SK-N-SH treated with all-trans-retinoic acid at 6 μM for 48 hours (cell line): ENCODE measurements at regions not wholly inside any gene's neighbourhood (a gene's known extent, or its start where the extent isn't known, plus 50 kb on each side); places are given as distances from the start of the nearest gene placed in this dataset.

Experiments
- ATAC-seq: fragments of 200-7000 bp; cut with Tn5 transposase; 3 replicates; pipeline ENCODE4 v1.9.1; 2020; ENCODE audit warnings: mild to moderate bottlenecking, moderate library complexity
- ARNTL ChIP-seq: fragments of 450-650 bp; formaldehyde crosslinking; IDR thresholded peaks from 2 replicates; pipeline ENCODE4 v1.5.0; 2020; ENCODE audit warnings: low read depth, mild to moderate bottlenecking, moderate library complexity, borderline replicate concordance
- BACH2 ChIP-seq: fragments of 250-450 bp; sonication (Bioruptor Pico); IDR thresholded peaks from 2 replicates; pipeline ENCODE4 v1.9.0; 2021; ENCODE audit warnings: mild to moderate bottlenecking, borderline replicate concordance
- CREB5 ChIP-seq: fragments of 250-450 bp; sonication (Bioruptor Pico); IDR thresholded peaks from 2 replicates; pipeline ENCODE4 v1.5.1; 2020; ENCODE audit warnings: low read depth, mild to moderate bottlenecking, moderate library complexity
- CSDC2 ChIP-seq: fragments of 250-450 bp; sonication (Bioruptor Pico); IDR thresholded peaks from 2 replicates; pipeline ENCODE4 v1.5.0; 2020; ENCODE audit warnings: mild to moderate bottlenecking, moderate library complexity
- ESRRG ChIP-seq: fragments of 250-450 bp; sonication (Bioruptor Pico); IDR thresholded peaks from 2 replicates; pipeline ENCODE4 v1.6.1; 2021; ENCODE audit warnings: mild to moderate bottlenecking
- GLIS3 ChIP-seq: fragments of 250-450 bp; sonication (Bioruptor Pico); IDR thresholded peaks from 2 replicates; pipeline ENCODE4 v1.5.0; 2020; ENCODE audit warnings: mild to moderate bottlenecking, moderate library complexity
- ISL1 ChIP-seq: fragments of 250-450 bp; sonication (Bioruptor Pico); IDR thresholded peaks from 2 replicates; pipeline ENCODE4 v2.1.2; 2022; ENCODE audit warnings: mild to moderate bottlenecking, moderate library complexity
- OSR1 ChIP-seq: fragments of 250-450 bp; sonication (Bioruptor Pico); IDR thresholded peaks from 2 replicates; pipeline ENCODE4 v1.8.0; 2022; ENCODE audit warnings: moderate library complexity, mild to moderate bottlenecking, inconsistent platforms
- POU6F1 ChIP-seq: fragments of 250-450 bp; sonication (Bioruptor Pico); IDR thresholded peaks from 2 replicates; pipeline ENCODE4 v1.8.0; 2021; ENCODE audit warnings: low read depth, mild to moderate bottlenecking, moderate library complexity, borderline replicate concordance
- PPARA ChIP-seq: fragments of 250-450 bp; sonication (Bioruptor Pico); IDR thresholded peaks from 2 replicates; pipeline ENCODE4 v1.5.0; 2020; ENCODE audit warnings: mild to moderate bottlenecking, borderline replicate concordance
- RARB ChIP-seq: fragments of 250-450 bp; sonication (Bioruptor Pico); IDR thresholded peaks from 2 replicates; pipeline ENCODE4 v1.8.0; 2021; ENCODE audit warnings: mild to moderate bottlenecking, moderate library complexity
- SNAI2 ChIP-seq: fragments of 250-450 bp; sonication (Bioruptor Pico); IDR thresholded peaks from 2 replicates; pipeline ENCODE4 v1.5.0; 2020; ENCODE audit warnings: mild to moderate bottlenecking, moderate library complexity
- TCF4 ChIP-seq: fragments of 250-450 bp; sonication (Bioruptor Pico); IDR thresholded peaks from 2 replicates; pipeline ENCODE4 v1.8.0; 2021; ENCODE audit warnings: mild to moderate bottlenecking, moderate library complexity, borderline replicate concordance
- TOX ChIP-seq: fragments of 250-450 bp; sonication (Bioruptor Pico); IDR thresholded peaks from 2 replicates; pipeline ENCODE4 v1.8.0; 2021; ENCODE audit warnings: mild to moderate bottlenecking, moderate library complexity, borderline replicate concordance
- ZC3H10 ChIP-seq: fragments of 250-450 bp; sonication (Bioruptor Pico); IDR thresholded peaks from 2 replicates; pipeline ENCODE4 v1.5.1; 2021; ENCODE audit warnings: mild to moderate bottlenecking, moderate library complexity
- ZFP3 ChIP-seq: fragments of 250-450 bp; sonication (Bioruptor Pico); IDR thresholded peaks from 2 replicates; pipeline ENCODE4 v1.5.0; 2020; ENCODE audit warnings: mild to moderate bottlenecking, moderate library complexity
- ZFP30 ChIP-seq: fragments of 450-650 bp; formaldehyde crosslinking; IDR thresholded peaks from 2 replicates; pipeline ENCODE4 v1.5.0; 2022; ENCODE audit warnings: mild to moderate bottlenecking, moderate library complexity
- ZNF565 ChIP-seq: fragments of 450-650 bp; formaldehyde crosslinking; conservative IDR thresholded peaks from 2 replicates; pipeline ENCODE4 v1.5.0; 2020; ENCODE audit warnings: low read depth, mild to moderate bottlenecking, moderate library complexity
- ZNF70 ChIP-seq: fragments of 450-650 bp; formaldehyde crosslinking; IDR thresholded peaks from 2 replicates; pipeline ENCODE4 v1.5.0; 2020; ENCODE audit warnings: mild to moderate bottlenecking, moderate library complexity
- ZNF8 ChIP-seq: fragments of 450-650 bp; formaldehyde crosslinking; IDR thresholded peaks from 2 replicates; pipeline ENCODE4 v1.5.0; 2020; ENCODE audit warnings: mild to moderate bottlenecking, moderate library complexity
- TF ChIP-seq, protein P1 (sequence below): fragments of 250-450 bp; sonication (Bioruptor Pico); IDR thresholded peaks from 2 replicates; pipeline ENCODE4 v1.5.1; 2021; ENCODE audit warnings: mild to moderate bottlenecking, moderate library complexity
- TF ChIP-seq, protein P2 (sequence below): fragments of 250-450 bp; sonication (Bioruptor Pico); IDR thresholded peaks from 2 replicates; pipeline ENCODE4 v1.5.0; 2020; ENCODE audit warnings: mild to moderate bottlenecking, moderate library complexity
- TF ChIP-seq, protein P3 (sequence below): fragments of 250-450 bp; sonication (Bioruptor Pico); IDR thresholded peaks from 2 replicates; pipeline ENCODE4 v1.8.0; 2020; ENCODE audit warnings: mild to moderate bottlenecking, moderate library complexity, borderline replicate concordance

DNA sequence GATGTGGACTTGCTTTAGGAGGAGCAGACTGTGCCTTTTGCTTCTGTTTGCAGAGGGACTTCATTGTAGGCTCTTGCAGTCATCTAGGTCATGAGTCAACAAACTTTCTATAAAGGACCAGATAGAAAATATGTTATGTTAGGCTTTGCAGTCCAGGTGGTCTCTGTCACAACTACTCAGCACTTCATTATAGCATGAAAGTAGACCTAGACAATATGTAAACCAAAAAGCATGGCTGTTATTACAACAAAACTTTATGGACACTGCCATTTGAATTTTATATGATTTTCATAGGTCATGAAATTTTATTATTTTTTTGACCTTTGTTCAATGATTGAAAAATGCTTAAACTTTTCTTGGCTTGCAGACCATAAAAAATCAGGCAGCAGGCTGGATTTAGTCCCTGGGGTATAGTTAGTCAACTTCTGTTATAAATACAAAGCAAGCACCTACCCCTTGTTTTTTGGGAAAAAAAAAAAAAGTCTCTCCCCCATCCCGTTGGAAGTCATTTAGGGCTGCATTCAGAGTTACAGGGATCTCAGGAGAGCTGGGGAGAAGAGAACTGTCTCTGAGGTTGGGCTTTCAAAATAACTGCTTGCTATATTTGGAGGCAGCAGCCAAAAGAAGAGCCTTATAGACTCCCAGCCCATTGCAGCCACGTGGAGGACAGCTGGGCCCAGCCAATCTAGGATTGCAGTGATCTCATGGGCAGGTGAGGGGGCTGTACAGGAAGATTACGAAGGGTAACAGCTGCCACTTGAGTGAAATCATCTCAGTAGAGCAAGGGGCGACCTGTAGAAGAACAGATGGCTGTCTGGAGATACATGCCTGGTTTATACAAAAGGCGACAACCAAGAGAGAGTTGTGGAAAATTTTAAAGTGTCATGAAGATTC lies 136.6 kb upstream of the TNC start:
- ATAC-seq: no peak
- TF ChIP-seq ZNF70 (CRISPR knock-in tag): no peak
- no peak for TF ChIP-seq ZFP3 (CRISPR knock-in tag)
- TF ChIP-seq ARNTL (CRISPR knock-in tag): no peak
- TF ChIP-seq RARB (CRISPR knock-in tag): no peak

DNA sequence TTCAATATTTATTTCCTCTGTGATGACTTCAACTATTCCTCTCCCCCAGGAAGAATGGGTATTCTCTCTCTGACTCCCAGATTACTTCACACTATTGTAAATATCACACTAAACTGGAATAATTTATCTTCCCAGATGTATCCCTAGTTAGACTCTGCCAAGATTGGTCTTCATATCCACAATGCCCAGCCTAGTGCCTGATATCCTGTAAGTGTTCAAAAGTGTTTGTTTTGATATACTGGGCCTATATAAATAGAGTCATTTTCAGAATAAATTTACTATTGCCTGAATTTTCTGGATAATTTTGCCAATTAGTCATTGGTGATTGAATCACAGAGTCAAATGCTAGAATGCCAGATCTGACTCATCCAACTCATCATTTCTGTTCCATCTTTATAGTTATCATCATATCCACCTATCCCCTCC lies 143.7 kb upstream of the TNC start:
- ATAC-seq: peak; percentile 7; the same call in 1 of the 3 replicates
- TF ChIP-seq ISL1 (CRISPR knock-in tag) (no peak), BACH2 (CRISPR knock-in tag) (no peak), ZNF70 (CRISPR knock-in tag) (no peak)
- TF ChIP-seq, protein P1, sequence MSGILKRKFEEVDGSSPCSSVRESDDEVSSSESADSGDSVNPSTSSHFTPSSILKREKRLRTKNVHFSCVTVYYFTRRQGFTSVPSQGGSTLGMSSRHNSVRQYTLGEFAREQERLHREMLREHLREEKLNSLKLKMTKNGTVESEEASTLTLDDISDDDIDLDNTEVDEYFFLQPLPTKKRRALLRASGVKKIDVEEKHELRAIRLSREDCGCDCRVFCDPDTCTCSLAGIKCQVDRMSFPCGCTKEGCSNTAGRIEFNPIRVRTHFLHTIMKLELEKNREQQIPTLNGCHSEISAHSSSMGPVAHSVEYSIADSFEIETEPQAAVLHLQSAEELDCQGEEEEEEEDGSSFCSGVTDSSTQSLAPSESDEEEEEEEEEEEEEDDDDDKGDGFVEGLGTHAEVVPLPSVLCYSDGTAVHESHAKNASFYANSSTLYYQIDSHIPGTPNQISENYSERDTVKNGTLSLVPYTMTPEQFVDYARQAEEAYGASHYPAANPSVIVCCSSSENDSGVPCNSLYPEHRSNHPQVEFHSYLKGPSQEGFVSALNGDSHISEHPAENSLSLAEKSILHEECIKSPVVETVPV (CRISPR knock-in tag): no peak

- peak; percentile 92 for ATAC-seq
- TF ChIP-seq ZNF70 (CRISPR knock-in tag): no peak
- TF ChIP-seq ARNTL (CRISPR knock-in tag): 0 out of 2 replicates have a peak, but pooled peaks have one; percentile 57
- TF ChIP-seq POU6F1 (CRISPR knock-in tag): no peak
- TF ChIP-seq, protein P2, sequence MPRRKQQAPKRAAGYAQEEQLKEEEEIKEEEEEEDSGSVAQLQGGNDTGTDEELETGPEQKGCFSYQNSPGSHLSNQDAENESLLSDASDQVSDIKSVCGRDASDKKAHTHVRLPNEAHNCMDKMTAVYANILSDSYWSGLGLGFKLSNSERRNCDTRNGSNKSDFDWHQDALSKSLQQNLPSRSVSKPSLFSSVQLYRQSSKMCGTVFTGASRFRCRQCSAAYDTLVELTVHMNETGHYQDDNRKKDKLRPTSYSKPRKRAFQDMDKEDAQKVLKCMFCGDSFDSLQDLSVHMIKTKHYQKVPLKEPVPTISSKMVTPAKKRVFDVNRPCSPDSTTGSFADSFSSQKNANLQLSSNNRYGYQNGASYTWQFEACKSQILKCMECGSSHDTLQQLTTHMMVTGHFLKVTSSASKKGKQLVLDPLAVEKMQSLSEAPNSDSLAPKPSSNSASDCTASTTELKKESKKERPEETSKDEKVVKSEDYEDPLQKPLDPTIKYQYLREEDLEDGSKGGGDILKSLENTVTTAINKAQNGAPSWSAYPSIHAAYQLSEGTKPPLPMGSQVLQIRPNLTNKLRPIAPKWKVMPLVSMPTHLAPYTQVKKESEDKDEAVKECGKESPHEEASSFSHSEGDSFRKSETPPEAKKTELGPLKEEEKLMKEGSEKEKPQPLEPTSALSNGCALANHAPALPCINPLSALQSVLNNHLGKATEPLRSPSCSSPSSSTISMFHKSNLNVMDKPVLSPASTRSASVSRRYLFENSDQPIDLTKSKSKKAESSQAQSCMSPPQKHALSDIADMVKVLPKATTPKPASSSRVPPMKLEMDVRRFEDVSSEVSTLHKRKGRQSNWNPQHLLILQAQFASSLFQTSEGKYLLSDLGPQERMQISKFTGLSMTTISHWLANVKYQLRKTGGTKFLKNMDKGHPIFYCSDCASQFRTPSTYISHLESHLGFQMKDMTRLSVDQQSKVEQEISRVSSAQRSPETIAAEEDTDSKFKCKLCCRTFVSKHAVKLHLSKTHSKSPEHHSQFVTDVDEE (CRISPR knock-in tag): peak; percentile 98
- 0 out of 2 replicates have a peak, but pooled peaks have one; percentile 22 for TF ChIP-seq CSDC2 (CRISPR knock-in tag)
- no peak for TF ChIP-seq RARB (CRISPR knock-in tag)
- TF ChIP-seq, protein P3, sequence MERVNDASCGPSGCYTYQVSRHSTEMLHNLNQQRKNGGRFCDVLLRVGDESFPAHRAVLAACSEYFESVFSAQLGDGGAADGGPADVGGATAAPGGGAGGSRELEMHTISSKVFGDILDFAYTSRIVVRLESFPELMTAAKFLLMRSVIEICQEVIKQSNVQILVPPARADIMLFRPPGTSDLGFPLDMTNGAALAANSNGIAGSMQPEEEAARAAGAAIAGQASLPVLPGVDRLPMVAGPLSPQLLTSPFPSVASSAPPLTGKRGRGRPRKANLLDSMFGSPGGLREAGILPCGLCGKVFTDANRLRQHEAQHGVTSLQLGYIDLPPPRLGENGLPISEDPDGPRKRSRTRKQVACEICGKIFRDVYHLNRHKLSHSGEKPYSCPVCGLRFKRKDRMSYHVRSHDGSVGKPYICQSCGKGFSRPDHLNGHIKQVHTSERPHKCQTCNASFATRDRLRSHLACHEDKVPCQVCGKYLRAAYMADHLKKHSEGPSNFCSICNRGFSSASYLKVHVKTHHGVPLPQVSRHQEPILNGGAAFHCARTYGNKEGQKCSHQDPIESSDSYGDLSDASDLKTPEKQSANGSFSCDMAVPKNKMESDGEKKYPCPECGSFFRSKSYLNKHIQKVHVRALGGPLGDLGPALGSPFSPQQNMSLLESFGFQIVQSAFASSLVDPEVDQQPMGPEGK (CRISPR knock-in tag): peak; percentile 75; the same call in 1 of the 2 replicates
- TF ChIP-seq BACH2 (CRISPR knock-in tag): no peak
- no peak for TF ChIP-seq ZC3H10 (CRISPR knock-in tag)
- TF ChIP-seq ISL1 (CRISPR knock-in tag): peak; percentile 88
- TF ChIP-seq OSR1 (CRISPR knock-in tag): no peak
- TF ChIP-seq ZFP30 (CRISPR knock-in tag): peak; percentile 27; the same call in 1 of the 2 replicates
- no peak for TF ChIP-seq PPARA
- no peak for TF ChIP-seq TOX (CRISPR knock-in tag)
- peak; percentile 99 for TF ChIP-seq TCF4 (CRISPR knock-in tag)
- peak; percentile 73; the same call in 1 of the 2 replicates for TF ChIP-seq ZNF8
- peak; percentile 44; the same call in 1 of the 2 replicates for TF ChIP-seq CREB5 (CRISPR knock-in tag)
- no peak; the same call in 1 of the 2 replicates for TF ChIP-seq ZFP3 (CRISPR knock-in tag)
- peak; percentile 81; the same call in 1 of the 2 replicates for TF ChIP-seq SNAI2 (CRISPR knock-in tag)
- TF ChIP-seq ZNF565 (CRISPR knock-in tag): no peak
- TF ChIP-seq ESRRG: 0 out of 2 replicates have a peak, but pooled peaks have one; percentile 16
- peak; percentile 87; the same call in 1 of the 2 replicates for TF ChIP-seq GLIS3
- TF ChIP-seq, protein P1 (CRISPR knock-in tag): peak; percentile 85
Measured at GRCh38 chr9:115262477-115262876, 144.5 kb upstream of the TNC start.
